GM20000 (cell line): ENCODE measurements at regions not wholly inside any gene's neighbourhood (a gene's known extent, or its start where the extent isn't known, plus 50 kb on each side); places are given as distances from the start of the nearest gene placed in this dataset.

Experiments used
- DNase-seq: peaks from one replicate; pipeline ENCODE4 v3.0.0; 2012; ENCODE audit warnings: low spot score
- TF ChIP-seq, protein P1 (sequence below): IDR thresholded peaks from 2 replicates; pipeline ENCODE4 v1.5.1; 2012; ENCODE audit warnings: mild to moderate bottlenecking, control low read depth; ENCODE audit errors: extremely low read depth, missing control alignments

DNA sequence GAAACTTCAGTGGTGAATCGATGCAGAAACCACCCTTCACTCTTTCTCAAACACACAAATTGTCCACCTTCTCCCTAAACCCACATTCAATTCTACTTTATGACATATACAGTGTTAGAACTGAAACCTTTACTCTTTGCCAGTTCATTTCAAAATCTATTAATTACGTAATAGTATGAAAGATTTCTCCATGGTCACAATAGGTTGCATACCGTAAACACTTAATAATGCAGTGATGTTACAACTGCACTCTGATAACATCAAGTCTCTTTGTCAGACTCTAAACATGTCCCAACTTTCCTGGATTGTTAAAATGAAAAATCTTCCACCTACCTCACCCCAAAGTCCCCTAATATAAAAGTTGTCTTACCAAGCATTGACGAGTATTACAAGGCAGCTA, 111.8 kb upstream of the PROK2 start:
- DNase-seq = no peak
- TF ChIP-seq, protein P1, sequence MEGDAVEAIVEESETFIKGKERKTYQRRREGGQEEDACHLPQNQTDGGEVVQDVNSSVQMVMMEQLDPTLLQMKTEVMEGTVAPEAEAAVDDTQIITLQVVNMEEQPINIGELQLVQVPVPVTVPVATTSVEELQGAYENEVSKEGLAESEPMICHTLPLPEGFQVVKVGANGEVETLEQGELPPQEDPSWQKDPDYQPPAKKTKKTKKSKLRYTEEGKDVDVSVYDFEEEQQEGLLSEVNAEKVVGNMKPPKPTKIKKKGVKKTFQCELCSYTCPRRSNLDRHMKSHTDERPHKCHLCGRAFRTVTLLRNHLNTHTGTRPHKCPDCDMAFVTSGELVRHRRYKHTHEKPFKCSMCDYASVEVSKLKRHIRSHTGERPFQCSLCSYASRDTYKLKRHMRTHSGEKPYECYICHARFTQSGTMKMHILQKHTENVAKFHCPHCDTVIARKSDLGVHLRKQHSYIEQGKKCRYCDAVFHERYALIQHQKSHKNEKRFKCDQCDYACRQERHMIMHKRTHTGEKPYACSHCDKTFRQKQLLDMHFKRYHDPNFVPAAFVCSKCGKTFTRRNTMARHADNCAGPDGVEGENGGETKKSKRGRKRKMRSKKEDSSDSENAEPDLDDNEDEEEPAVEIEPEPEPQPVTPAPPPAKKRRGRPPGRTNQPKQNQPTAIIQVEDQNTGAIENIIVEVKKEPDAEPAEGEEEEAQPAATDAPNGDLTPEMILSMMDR = no peak

DNA sequence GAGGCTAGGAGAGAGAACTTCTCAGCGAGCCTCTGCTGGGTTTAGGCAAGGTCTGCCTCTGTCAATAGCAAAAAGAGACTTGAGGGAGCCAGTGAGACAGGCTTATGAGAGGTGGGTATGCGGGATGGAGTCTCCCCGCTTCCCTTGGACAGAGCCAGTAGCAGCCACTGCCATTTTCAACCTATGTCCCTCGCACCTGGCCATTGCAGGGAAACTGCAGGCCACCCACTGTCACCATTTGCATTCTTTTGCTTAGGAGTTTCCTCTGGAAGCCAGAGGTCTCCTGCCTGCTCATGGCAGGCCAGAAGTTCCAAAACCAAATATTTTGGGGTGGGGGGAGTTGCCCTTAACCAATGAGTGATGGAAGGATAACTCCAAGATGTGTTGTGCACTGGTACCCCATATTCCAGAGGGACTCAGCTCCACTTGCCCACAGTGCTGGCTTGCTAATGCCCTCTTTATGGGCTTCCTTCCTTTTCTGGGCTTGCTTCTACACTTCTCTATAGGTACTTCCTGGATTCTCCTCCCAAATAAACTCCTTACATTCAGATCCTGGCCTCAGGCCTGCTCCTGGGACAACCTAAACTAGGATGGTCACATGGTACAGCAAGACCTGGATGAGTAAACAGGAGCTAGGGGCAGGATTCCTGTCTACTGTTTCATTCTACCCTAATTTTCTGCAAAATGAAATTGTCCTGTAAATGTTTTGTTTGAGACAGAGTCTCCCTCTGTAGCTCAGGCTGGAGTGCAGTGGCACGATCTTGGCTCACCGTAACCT, 108.9 kb upstream of the PROK2 start:
- TF ChIP-seq, protein P1 = no peak

DNA sequence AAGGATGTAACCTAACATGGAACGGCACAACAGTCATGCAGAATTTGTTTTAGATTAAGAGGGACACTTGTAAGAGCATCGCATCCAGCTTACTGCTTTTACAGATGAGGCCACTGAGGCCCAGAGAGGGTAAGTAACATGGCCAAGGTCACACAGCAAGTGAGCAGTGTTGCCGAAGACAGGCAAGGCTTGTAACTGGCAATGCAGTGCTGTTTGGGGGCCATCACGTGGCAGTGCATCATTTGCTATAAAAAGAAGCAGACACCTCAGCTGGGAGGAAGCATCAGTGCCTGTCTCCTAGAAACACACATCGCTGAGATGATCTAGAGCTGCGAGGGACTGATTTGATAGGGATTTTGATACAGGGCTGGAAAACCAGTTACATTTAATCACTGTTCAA, 108.2 kb upstream of the PROK2 start:
- TF ChIP-seq, protein P1 = no peak
- DNase-seq = no peak

More for the DNA sequence above, 108.9 kb upstream of the PROK2 start:
- no peak for DNase-seq

DNA sequence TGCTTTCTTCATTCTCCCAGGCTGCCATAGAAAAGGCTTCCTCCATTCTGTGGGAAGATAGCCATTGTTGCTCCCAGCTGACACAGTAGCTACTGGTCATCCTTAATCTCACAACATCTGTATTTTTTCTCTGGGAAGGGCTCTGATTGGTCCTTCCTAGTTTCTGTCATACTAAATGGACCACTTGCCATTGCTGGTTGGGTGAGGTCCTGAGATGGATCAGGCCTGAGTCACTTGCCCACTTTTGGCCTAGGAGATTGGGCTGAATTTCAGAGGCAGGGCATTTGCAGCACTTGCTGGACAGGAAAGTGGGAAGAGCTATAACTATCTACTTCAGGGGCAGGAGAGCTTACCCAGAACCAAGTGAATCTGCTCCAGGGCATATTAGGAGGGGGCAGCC, 106.5 kb upstream of the PROK2 start:
- DNase-seq = no peak
- TF ChIP-seq, protein P1 = no peak

DNA sequence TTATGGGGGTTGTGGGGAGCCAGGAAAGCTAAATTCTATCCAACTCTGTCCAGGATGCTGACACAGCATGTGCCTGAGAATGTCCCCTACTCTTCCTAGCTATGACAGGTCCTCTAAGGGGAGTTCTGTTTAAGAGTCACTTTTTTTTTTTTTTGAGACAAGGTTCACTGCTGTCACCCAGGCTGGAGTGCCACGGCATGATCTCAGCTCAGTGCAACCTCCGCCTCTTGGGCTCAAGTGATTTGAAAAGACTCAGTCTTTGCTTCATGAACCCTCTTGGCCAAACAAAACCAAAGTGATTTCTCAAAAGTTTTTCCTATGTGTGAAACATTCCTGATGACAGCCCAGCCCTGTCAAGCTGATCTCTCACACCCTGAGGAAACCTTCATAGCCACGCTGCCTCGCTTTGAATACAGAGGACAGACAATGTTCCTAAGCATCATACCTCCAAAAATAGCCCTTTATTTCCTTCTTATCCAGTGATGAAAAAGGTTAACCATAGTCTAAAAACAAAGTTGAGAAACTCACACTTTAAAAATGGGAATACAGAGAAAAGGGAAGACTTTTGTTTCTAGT, 105.5 kb upstream of the PROK2 start:
- DNase-seq = no peak
- TF ChIP-seq, protein P1 = no peak

DNA sequence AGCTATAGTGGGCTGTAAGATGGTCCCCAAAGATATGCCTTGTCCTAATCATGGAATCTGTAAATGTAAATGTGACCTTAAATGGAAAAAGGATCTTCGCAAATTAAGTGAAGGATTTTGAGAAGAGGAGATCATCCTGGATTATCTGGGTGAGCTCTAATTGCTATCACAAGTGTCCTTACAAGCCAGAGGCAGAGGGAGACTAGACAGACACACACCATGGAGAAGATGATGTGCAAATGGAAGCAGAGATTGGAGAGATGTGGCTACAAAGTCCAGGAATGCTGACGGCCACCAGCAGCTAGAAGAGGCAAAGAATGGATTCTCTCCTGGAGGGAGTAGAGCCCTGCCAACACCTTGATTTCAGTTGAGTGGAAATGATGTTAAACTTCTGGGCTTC, 102.3 kb upstream of the PROK2 start:
- TF ChIP-seq, protein P1 = no peak
- no peak for DNase-seq

DNA sequence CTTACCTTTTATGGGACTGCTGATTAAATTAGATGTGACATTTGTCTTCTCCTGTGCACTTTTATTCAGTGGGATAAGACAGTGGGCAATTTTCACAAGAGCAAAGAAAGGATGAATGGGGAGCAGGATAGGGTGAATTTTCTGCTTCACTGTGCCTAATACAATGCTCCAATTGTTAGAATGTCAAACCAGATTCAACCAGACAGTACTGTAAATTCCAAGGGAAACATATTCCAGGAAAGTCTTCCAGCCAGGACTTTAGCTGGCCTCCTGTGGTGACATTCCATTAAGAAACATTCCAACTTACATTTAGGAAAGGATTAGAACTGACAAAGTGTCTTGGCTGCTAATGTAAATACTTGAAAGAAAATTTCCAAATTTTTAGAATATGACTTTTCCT, 100.1 kb upstream of the PROK2 start:
- TF ChIP-seq, protein P1 = no peak
- no peak for DNase-seq
